SIG-M5 treated with dmso at 0.1 percent for 504 hours (cell line): ENCODE measurements at regions not wholly inside any gene's neighbourhood (a gene's known extent, or its start where the extent isn't known, plus 50 kb on each side); places are given as distances from the start of the nearest gene placed in this dataset.

Experiments
- DNase-seq: peaks from one replicate; lab custom pipeline; 2025; ENCODE audit not compliant: unreplicated experiment; lab: John Stamatoyannopoulos, UW

- DNase-seq, result peak; percentile 24
Measured at GRCh38 chr6:7047966-7048365, 59.8 kb upstream of the RREB1 start.

GRCh38 chr6:7048894-7049293 lies 58.9 kb upstream of the RREB1 start:
- no peak for DNase-seq

DNA sequence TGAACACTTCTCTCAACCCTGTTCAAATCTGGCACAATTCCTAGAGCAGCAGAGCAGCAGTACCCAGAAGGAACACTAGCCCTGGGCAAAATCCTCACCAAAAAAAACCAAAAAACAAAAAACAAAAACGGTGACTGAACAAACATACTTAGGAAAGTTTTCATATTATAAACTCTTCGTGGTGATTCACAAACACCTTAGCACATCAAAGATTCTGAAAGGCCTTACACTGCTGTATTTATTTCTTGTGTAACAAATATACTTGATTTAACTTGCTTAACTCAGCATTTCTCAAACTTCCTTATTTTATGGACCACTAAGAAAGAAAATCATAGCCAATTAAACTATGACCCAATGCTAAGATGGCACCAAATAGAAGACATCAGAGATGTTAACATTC lies 57.8 kb upstream of the RREB1 start:
- peak; percentile 48 for DNase-seq

DNA sequence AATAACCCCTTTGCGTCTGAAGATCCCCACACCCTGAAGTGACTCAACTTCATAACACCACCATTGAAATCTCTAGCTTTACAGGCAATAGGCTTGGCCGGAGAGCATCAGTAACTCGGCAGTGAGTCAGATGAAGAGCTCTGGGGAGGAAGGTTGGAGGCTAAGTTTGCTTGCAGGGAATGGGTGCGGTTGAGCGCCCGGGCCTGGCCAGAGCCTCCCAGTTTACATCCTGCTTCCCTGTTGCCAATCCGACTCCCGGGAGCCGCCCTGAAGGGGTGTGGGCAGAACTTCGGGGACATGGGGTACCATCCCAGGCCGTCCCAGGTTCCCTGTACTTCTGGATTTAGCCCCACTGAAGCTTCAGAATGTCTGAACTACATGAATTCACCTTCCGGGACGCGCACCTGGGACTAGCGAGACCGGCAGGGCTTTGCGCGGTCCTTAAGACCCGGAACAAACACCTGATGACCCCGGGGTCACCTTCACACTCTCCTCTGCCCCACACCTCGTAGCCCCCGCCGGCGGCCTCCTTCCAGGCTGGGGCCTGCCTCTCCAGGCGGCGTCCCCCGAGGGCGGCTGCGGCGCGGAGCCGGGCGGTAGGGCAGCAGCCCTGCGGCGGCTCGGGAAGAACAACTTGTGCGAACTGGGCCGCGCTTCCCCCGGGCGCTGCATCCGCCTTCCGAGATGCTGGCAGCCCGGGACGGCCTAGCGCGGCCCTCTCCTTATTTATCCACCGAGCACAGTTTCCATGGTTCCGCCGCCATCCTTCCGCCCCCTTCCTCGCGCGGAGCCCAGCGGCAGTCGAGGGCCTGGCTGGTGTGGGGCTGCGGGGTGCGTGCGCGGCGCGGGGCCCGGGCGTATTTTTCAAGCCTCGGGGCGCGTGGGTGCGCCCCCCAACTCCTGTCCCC lies 56.6 kb upstream of the RREB1 start:
- no peak for DNase-seq

GRCh38 chr6:7051780-7052442 lies 55.9 kb upstream of the RREB1 start:
- DNase-seq, result peak; percentile 4

DNA sequence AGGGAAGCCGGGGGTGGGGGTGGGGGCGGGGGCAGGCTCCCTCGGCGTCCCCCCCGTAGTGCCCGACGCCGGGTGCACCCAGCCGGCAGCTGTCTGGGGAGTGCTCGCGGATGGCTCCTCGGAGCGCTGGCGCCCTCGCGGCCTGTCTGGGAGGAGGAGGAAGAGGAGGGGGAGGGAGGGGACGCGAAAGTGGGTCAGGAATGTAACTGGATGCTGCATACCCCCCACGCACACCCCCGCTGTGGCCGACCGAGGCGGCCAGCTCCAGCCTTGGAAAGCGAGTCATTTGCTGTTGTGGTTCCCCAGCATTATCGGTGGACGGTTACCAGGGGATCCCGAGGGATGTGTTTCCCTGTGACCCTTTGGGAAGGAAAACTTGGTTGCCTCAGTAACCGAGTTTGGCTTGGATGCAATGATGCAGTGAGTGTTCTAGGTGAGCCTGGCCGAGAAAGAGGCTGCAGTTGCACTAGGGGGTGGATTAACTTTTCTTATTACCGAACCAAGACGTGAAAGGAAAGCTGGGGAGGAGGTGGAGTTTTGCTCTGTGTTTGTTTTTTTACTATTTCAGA lies 55.2 kb upstream of the RREB1 start:
- DNase-seq, result no peak

DNA sequence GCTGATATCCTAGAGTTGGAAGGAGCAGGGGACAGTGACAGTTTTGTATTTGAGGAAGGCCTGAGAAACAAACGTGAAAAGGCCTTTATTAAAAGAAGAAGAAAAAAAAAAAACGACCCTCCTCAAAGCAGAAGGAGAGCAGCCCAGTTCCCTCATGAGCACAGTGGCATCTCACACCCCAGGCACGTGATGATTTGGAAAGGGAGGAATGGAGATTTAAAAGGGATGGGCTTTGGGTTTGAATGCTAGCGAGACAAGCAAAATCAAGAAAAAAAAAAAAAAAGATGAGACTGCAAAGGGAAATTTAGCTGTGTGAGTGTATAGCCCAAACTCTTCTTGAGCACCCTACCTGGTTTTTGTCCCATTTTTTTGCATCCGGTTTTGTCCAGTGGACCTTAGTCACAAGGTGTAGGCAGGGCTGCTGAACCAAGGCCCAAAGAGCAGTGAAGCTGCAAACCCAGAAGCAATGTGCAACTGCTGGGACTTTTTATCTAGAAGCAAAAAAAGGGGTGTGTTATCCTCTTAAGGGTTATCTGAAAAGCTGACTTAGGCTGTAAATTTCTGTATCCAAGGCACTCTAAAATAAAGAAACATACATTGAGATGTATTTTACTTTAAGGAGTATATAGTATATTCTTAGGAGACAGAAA lies 54.5 kb upstream of the RREB1 start:
- no peak for DNase-seq
